ENCODE measurements at regions not wholly inside any gene's neighbourhood (a gene's known extent, or its start where the extent isn't known, plus 50 kb on each side); places are given as distances from the start of the nearest gene placed in this dataset.
"Not testable (repeated sequence)": the region's sequence is repeated elsewhere in the genome, so short reads cannot be mapped to it uniquely, and the experiment has no call there.

DNA sequence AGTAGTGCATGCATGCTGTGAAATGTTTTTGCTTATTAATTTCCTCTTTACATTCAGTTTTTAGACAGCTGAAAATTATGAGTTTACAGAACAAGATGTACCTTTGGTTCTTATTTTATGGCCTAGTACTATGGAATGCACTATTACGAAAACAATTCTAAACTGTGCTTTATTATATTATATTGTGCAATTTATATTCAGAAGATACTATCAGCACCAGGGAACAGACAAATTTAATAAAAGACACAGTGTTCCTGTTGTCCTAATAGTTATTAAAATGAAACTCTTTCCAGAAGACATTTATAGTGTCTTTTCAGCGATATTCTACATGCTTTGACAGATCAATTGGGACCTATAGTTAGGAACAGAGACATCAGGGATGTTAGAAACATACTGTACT is 427.3 kb downstream of the BTG1 start:
- Histone ChIP-seq H3K4me3 (ENCODE audit: low read length) (no peak overlapping the region), H3K9me2 (replicated peaks; ENCODE audit: low read length) (no peaks in the 10 kb centered on the region), H4K20me1 (ENCODE audit: low read length) (no peaks in the 10 kb centered on the region), H3K9me3 (ENCODE audit: low read length) (no peaks in the 10 kb centered on the region), H3K36me3 (ENCODE audit: low read depth, low read length) (no peaks in the 10 kb centered on the region), H3K9ac (ENCODE audit: low read length) (no peak overlapping the region), H3K4me1 (ENCODE audit: insufficient read depth, low read length) (0 out of 2 replicates have a peak, but pooled peaks cover 4% of the 10 kb centered on the region), H3K27me3 (ENCODE audit: low read length) (no peaks in the 10 kb centered on the region), H2AFZ (ENCODE audit: low read length) (no peak overlapping the region), H3K79me2 (ENCODE audit: low read length) (no peaks in the 10 kb centered on the region), H3F3A (ENCODE audit: low read length, unreplicated experiment) (no peaks in the 10 kb centered on the region), H3K27ac (ENCODE audit: low read length) (no peak overlapping the region), H3K4me2 (ENCODE audit: low read length) (no peak overlapping the region)
- no TSS peak for BruUV-seq (replicated peaks)
- DNase-seq (no peak), ATAC-seq (no peak)
- intact Hi-C loops (cut with micrococcal nuclease), result no loop called here
- TF ChIP-seq EZH2phosphoT487 (IDR thresholded peaks at IDR 0.05; ENCODE audit: borderline replicate concordance, low read length), result no peak
- no peak for TF ChIP-seq EZH2 (IDR thresholded peaks at IDR 0.05; ENCODE audit: low read length, unreplicated experiment)
- TF ChIP-seq, protein P1, sequence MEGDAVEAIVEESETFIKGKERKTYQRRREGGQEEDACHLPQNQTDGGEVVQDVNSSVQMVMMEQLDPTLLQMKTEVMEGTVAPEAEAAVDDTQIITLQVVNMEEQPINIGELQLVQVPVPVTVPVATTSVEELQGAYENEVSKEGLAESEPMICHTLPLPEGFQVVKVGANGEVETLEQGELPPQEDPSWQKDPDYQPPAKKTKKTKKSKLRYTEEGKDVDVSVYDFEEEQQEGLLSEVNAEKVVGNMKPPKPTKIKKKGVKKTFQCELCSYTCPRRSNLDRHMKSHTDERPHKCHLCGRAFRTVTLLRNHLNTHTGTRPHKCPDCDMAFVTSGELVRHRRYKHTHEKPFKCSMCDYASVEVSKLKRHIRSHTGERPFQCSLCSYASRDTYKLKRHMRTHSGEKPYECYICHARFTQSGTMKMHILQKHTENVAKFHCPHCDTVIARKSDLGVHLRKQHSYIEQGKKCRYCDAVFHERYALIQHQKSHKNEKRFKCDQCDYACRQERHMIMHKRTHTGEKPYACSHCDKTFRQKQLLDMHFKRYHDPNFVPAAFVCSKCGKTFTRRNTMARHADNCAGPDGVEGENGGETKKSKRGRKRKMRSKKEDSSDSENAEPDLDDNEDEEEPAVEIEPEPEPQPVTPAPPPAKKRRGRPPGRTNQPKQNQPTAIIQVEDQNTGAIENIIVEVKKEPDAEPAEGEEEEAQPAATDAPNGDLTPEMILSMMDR (conservative IDR thresholded peaks at IDR 0.05; ENCODE audit: low read depth, low read length), result no peak
- POLR2A ChIA-PET (ENCODE audit: unreplicated experiment), result no interaction called here
- CTCF ChIA-PET, result no interaction called here

DNA sequence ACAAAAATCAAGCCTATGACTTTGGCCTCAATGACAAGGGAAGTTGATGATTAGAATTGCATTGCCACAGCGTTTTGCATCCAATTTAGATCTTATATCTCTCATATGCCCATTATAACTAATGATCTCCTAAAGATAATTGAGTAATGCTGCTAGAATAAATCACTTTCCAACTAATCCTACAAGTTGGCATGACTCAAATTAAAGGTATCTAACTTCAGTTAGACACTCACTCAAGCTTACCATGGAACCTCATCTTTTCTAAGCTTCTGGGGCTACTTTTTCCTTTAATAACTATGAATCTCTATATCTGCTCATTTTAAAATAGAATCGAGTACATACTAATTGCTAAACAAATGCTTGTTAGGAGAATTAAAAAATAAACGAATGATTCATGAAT is 427.8 kb downstream of the BTG1 start:
- no peak for DNase-seq
- H3K9ac ChIP-seq (ENCODE audit: low read length), result no peak overlapping the region
- TF ChIP-seq, protein P1 (conservative IDR thresholded peaks at IDR 0.05; ENCODE audit: low read depth, low read length), result no peak
- TF ChIP-seq EZH2phosphoT487 (IDR thresholded peaks at IDR 0.05; ENCODE audit: borderline replicate concordance, low read length), result no peak
- no peak for TF ChIP-seq EZH2 (IDR thresholded peaks at IDR 0.05; ENCODE audit: low read length, unreplicated experiment)
- H3K36me3 ChIP-seq (ENCODE audit: low read depth, low read length), result no peaks in the 10 kb centered on the region
- intact Hi-C loops (cut with micrococcal nuclease), result no loop called here
- POLR2A ChIA-PET (ENCODE audit: unreplicated experiment), result no interaction called here
- no peak overlapping the region for H3K4me3 ChIP-seq (ENCODE audit: low read length)
- H3K4me2 ChIP-seq (ENCODE audit: low read length), result no peak overlapping the region
- no peaks in the 10 kb centered on the region for H3F3A ChIP-seq (ENCODE audit: low read length, unreplicated experiment)
- H3K79me2 ChIP-seq (ENCODE audit: low read length), result no peaks in the 10 kb centered on the region
- 0 out of 2 replicates have a peak, but pooled peaks cover 4% of the 10 kb centered on the region for H3K4me1 ChIP-seq (ENCODE audit: insufficient read depth, low read length)
- CTCF ChIA-PET, result no interaction called here
- H3K27me3 ChIP-seq (ENCODE audit: low read length), result no peaks in the 10 kb centered on the region
- no peak overlapping the region for H3K27ac ChIP-seq (ENCODE audit: low read length)
- H3K9me2 ChIP-seq (replicated peaks; ENCODE audit: low read length), result no peaks in the 10 kb centered on the region
- no peak overlapping the region for H2AFZ ChIP-seq (ENCODE audit: low read length)
- ATAC-seq, result no peak
- H4K20me1 ChIP-seq (ENCODE audit: low read length), result no peaks in the 10 kb centered on the region
- no TSS peak for BruUV-seq (replicated peaks)
- no peaks in the 10 kb centered on the region for H3K9me3 ChIP-seq (ENCODE audit: low read length)

DNA sequence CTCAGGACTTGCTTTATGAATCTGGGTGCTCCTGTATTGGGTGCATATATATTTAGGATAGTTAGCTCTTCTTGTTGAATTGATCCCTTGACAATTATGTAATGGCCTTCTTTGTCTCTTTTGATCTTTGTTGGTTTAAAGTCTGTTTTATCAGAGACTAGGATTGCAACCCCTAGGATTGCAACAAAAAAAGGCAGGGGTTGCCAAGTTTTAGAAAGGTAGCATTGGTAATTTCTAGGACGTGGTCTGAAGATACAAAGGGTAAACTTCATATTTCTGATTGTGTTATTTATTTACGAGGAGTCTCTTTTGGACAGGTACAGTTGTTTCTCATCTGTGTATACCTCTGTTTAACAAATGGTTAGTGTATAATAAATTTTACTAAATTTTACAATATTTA is 433.7 kb downstream of the BTG1 start:
- H4K20me1 ChIP-seq (ENCODE audit: low read length); H3K9ac ChIP-seq (ENCODE audit: low read length); H3K4me3 ChIP-seq (ENCODE audit: low read length); POLR2A ChIA-PET (ENCODE audit: unreplicated experiment); H3K27ac ChIP-seq (ENCODE audit: low read length); ATAC-seq; DNase-seq; H3F3A ChIP-seq (ENCODE audit: low read length, unreplicated experiment); H3K9me2 ChIP-seq (replicated peaks; ENCODE audit: low read length); BruUV-seq (replicated peaks); H3K4me1 ChIP-seq (ENCODE audit: insufficient read depth, low read length); H3K27me3 ChIP-seq (ENCODE audit: low read length); H3K36me3 ChIP-seq (ENCODE audit: low read depth, low read length); intact Hi-C loops (cut with micrococcal nuclease); H2AFZ ChIP-seq (ENCODE audit: low read length); H3K4me2 ChIP-seq (ENCODE audit: low read length); H3K79me2 ChIP-seq (ENCODE audit: low read length); CTCF ChIA-PET; H3K9me3 ChIP-seq (ENCODE audit: low read length): not testable (repeated sequence)

All from PC-3 (cell line).